Ovary (tissue), 7 donors: ENCODE measurements at regions not wholly inside any gene's neighbourhood (a gene's known extent, or its start where the extent isn't known, plus 50 kb on each side); places are given as distances from the start of the nearest gene placed in this dataset.
"Not testable (repeated sequence)": the region's sequence is repeated elsewhere in the genome, so short reads cannot be mapped to it uniquely, and the experiment has no call there.

ENCODE experiments used
- DNase-seq, 5 donors: peaks; one replicate each; pipeline ENCODE4 v3.0.0-alpha.2; 2019 to 2020
- H3K27ac ChIP-seq, 2 donors: fragments of 200-600 bp; one replicate each; pipeline versions ENCODE4 v1.5.1 to v1.8.0; 2019 to 2022
- H3K27me3 ChIP-seq: fragments of 200-600 bp; one replicate; pipeline ENCODE4 v1.8.0; 2022
- H3K36me3 ChIP-seq: fragments of 200-600 bp; sonication (generic); one replicate; pipeline ENCODE4 v1.5.1; 2019
- H3K4me1 ChIP-seq: one replicate; pipeline ENCODE4 v1.8.1; 2013; ENCODE audit warnings: mild to moderate bottlenecking, moderate library complexity; ENCODE audit not compliant: insufficient read depth
- H3K4me3 ChIP-seq: fragments of 200-600 bp; sonication (generic); one replicate; pipeline ENCODE4 v1.5.1; 2017
- H3K9me3 ChIP-seq, 2 donors: fragments of 200-600 bp in 1 of 2; sonication (generic) in 1 of 2; one replicate each; pipeline versions ENCODE4 v1.5.1 to v1.8.1; 2013 to 2019; ENCODE audit warnings: mild to moderate bottlenecking in 1 of 2, moderate library complexity in 1 of 2
- EP300 ChIP-seq: sonication (generic); formaldehyde crosslinking; IDR thresholded peaks from one replicate; pipeline ENCODE4 v1.6.1; 2017; ENCODE audit warnings: antibody characterized with exemption
- POLR2A ChIP-seq: fragments of 450-650 bp; IDR thresholded peaks from one replicate; pipeline ENCODE4 v1.6.1; 2017; ENCODE audit warnings: antibody characterized with exemption, mild to moderate bottlenecking, moderate library complexity
- WGBS, 3 donors: extraction: QIAGEN DNeasy Blood & Tissue Kit in 1 of 3; methylation state at CpG; one replicate each; pipeline versions ENCODE4 v1.1.5 to v1.1.7; 2013 to 2017; 5-methylcytosine and 5-hydroxymethylcytosine counted together
- intact Hi-C, 4 donors: fragments of 100-400 bp; cut with DNase I; formaldehyde crosslinking; loops; one replicate each; pipeline versions ENCODE4 v1.11.0 to v1.15.1; 2022 to 2023
- TF ChIP-seq, protein P1 (sequence below), 3 donors: fragments of 450-650 bp in 2 of 3; fragments of 200-600 bp in 1 of 3; IDR thresholded peaks; one replicate each; pipeline versions ENCODE4 v1.5.1 to v1.8.0; 2016 to 2022; ENCODE audit warnings: antibody characterized with exemption in 3 of 3, mild to moderate bottlenecking in 1 of 3
- donor health status: DM: no; HTN: no; CAD: no; lungs with moderate emphysema.
- donor health status: DM: no; HTN: no; CAD: no.
- donor health status: Bipolar disorder and iron deficiency.
- donor health status: DM: no; HTN: no; CAD: no.
- donor health status: DM: yes; HTN: yes; CAD: no.

DNA sequence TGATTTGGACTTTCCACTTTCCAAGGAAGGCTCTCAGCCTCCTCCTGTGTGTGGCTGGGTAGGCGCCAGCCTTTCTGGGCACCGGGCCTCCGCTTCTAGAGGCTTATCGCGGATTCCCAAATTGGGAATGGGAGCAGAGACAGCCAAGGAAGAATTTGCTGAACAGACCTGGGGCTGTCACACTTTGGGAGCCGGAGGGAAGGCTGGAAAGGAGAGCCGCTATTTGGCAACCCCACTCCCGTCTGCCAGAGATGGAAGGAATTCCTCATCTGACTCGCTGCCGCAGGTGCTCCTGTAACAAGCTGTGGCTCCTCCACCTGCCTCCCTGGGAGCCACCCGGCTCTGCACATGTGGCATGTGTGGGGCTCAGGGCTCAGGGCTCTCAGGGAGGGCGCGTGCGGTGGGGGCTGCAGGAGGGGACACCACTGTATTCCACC is 50.8 kb upstream of the ECHDC3 start:
- intact Hi-C loops: no loop called here
- no peak for DNase-seq
- H3K4me3 ChIP-seq: no peak overlapping the region
- no peaks in the 10 kb centered on the region for H3K27me3 ChIP-seq
- H3K36me3 ChIP-seq: no peaks in the 10 kb centered on the region
- H3K9me3 ChIP-seq: no peaks in the 10 kb centered on the region
- no peaks in the 10 kb centered on the region for H3K4me1 ChIP-seq
- TF ChIP-seq POLR2A (no peak), EP300 (no peak)
- TF ChIP-seq, protein P1, sequence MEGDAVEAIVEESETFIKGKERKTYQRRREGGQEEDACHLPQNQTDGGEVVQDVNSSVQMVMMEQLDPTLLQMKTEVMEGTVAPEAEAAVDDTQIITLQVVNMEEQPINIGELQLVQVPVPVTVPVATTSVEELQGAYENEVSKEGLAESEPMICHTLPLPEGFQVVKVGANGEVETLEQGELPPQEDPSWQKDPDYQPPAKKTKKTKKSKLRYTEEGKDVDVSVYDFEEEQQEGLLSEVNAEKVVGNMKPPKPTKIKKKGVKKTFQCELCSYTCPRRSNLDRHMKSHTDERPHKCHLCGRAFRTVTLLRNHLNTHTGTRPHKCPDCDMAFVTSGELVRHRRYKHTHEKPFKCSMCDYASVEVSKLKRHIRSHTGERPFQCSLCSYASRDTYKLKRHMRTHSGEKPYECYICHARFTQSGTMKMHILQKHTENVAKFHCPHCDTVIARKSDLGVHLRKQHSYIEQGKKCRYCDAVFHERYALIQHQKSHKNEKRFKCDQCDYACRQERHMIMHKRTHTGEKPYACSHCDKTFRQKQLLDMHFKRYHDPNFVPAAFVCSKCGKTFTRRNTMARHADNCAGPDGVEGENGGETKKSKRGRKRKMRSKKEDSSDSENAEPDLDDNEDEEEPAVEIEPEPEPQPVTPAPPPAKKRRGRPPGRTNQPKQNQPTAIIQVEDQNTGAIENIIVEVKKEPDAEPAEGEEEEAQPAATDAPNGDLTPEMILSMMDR (IDR thresholded peaks at IDR 0.05): no peak
- 51 to 65% (median 63%) methylated on average over 14 of the region's 14 CpGs for WGBS, 3 donors
- H3K27ac ChIP-seq: no peak overlapping the region

GRCh38 chr10:11689945-11690736 is 52.0 kb upstream of the ECHDC3 start:
- H3K4me3 ChIP-seq: no peak overlapping the region
- DNase-seq: no peak
- H3K36me3 ChIP-seq: no peaks in the 10 kb centered on the region
- no peaks in the 10 kb centered on the region for H3K9me3 ChIP-seq
- peaks cover under 1% of the 10 kb centered on the region for H3K4me1 ChIP-seq
- intact Hi-C loops: no loop called here
- WGBS, 3 donors: 88 to 96% (median 92%) methylated on average over 22 of the region's 22 CpGs
- no peaks in the 10 kb centered on the region for H3K27me3 ChIP-seq
- TF ChIP-seq POLR2A: no peak
- TF ChIP-seq EP300: no peak
- TF ChIP-seq, protein P1 (IDR thresholded peaks at IDR 0.05): no peak
- H3K27ac ChIP-seq: no peak overlapping the region

- H3K36me3 ChIP-seq, intact Hi-C loops, H3K9me3 ChIP-seq, H3K27ac ChIP-seq, H3K4me1 ChIP-seq, H3K4me3 ChIP-seq, H3K27me3 ChIP-seq, DNase-seq: not testable (repeated sequence)
- WGBS, 3 donors: 93 to 100% (median 97%) methylated on average over 3 of the region's 3 CpGs
These were observed 53.8 kb upstream of the ECHDC3 start for GRCh38 chr10:11688448-11688795.

DNA sequence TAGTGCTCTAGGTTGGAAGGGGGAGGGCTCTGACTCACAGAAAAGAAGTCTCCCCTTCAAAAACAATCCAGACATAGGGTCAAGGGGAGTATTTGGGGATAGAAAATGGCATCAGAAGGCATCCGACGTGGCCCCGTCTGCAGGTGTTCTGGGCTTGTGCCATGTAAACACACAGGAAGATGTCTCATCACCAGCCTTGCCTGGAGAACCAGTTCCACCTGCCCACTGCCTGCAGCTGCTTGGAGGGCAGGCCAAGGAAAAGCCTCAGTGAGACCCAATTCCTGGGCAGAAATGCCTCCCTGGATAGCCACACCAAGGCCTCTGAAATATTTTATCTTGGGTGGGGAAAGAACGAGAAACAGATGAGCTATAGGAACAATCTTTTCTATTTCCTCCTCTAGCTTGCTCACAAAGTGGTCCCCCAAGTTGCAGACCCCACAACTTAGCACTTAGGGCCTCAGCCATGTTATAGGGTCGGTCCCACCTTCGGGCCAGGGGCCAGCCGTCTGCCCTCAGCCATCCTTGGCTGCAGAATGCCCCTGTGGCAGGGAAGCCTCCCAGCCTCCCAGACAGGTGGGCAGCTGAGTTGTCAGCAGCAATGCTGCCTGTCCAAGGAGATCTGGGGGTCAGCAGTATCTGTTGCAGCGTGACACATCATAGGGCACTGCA is 54.3 kb upstream of the ECHDC3 start:
- intact Hi-C loops: no loop called here
- DNase-seq: no peak
- Histone ChIP-seq H3K9me3 (no peaks in the 10 kb centered on the region), H3K4me1 (peaks cover 2% of the 10 kb centered on the region), H3K4me3 (no peak overlapping the region), H3K36me3 (no peaks in the 10 kb centered on the region), H3K27me3 (no peaks in the 10 kb centered on the region), H3K27ac (no peak overlapping the region)
- TF ChIP-seq EP300: no peak
- no peak for TF ChIP-seq POLR2A
- TF ChIP-seq, protein P1 (IDR thresholded peaks at IDR 0.05): no peak
- WGBS, 3 donors: 90 to 94% (median 91%) methylated on average over 8 of the region's 8 CpGs

DNA sequence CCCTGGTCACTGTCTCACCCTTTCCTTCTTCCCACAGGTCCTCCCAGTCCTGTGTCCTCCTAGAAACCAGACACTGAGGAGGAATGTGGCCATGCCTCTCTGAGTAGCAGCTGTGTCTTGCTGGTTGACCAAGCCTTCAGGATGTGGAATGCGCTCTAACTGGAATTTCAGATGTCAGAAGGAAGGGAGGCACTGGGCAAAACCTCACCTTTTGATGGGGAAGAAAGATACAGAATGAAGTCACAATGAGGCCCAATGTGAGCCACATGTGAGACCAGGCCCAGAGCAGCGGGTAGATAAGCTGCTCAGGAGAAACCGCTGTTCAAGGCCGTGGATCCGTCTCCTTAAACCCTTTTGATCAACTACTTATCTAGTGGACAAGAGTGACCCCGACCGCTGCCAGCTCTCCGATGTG is 54.8 kb upstream of the ECHDC3 start:
- H3K4me3 ChIP-seq: no peak overlapping the region
- no peak overlapping the region for H3K27ac ChIP-seq
- DNase-seq: no peak
- no peaks in the 10 kb centered on the region for H3K36me3 ChIP-seq
- H3K9me3 ChIP-seq: no peaks in the 10 kb centered on the region
- TF ChIP-seq EP300: no peak
- no peak for TF ChIP-seq POLR2A
- TF ChIP-seq, protein P1 (IDR thresholded peaks at IDR 0.05): no peak
- 73 to 84% (median 76%) methylated on average over 8 of the region's 8 CpGs for WGBS, 3 donors
- peaks cover 2% of the 10 kb centered on the region for H3K4me1 ChIP-seq
- intact Hi-C loops: no loop called here
- H3K27me3 ChIP-seq: no peaks in the 10 kb centered on the region
